Nephron progenitor cell (in vitro differentiated cells): ENCODE measurements at regions not wholly inside any gene's neighbourhood (a gene's known extent, or its start where the extent isn't known, plus 50 kb on each side); places are given as distances from the start of the nearest gene placed in this dataset.
"Not testable (repeated sequence)": the region's sequence is repeated elsewhere in the genome, so short reads cannot be mapped to it uniquely, and the experiment has no call there.

Source experiments
- DNase-seq: peaks from one replicate; pipeline ENCODE4 v3.0.0; 2021
- H3K27ac Mint-ChIP-seq: 2 replicates; pipeline ENCODE4 v1.8.0; 2021; ENCODE audit warnings: mild to moderate bottlenecking, moderate library complexity, mixed read lengths
- H3K27me3 Mint-ChIP-seq: 2 replicates; pipeline ENCODE4 v1.8.0; 2021; ENCODE audit warnings: mild to moderate bottlenecking, low read depth, mixed read lengths; ENCODE audit not compliant: poor library complexity
- H3K36me3 Mint-ChIP-seq: 2 replicates; pipeline ENCODE4 v1.8.0; 2021; ENCODE audit warnings: low read depth, mixed read lengths
- H3K4me1 Mint-ChIP-seq: 2 replicates; pipeline ENCODE4 v1.8.0; 2021; ENCODE audit warnings: mixed read lengths
- H3K4me3 Mint-ChIP-seq: 2 replicates; pipeline ENCODE4 v1.8.0; 2021; ENCODE audit warnings: mild to moderate bottlenecking, moderate library complexity, mixed read lengths
- H3K9me3 Mint-ChIP-seq: 2 replicates; pipeline ENCODE4 v1.8.0; 2021; ENCODE audit warnings: mild to moderate bottlenecking, moderate library complexity, mixed read lengths
- CTCF ChIP-seq: fragments of 200-600 bp; sonication (generic); IDR thresholded peaks from 2 replicates; pipeline ENCODE4 v1.5.0; 2021; ENCODE audit warnings: antibody characterized with exemption

DNA sequence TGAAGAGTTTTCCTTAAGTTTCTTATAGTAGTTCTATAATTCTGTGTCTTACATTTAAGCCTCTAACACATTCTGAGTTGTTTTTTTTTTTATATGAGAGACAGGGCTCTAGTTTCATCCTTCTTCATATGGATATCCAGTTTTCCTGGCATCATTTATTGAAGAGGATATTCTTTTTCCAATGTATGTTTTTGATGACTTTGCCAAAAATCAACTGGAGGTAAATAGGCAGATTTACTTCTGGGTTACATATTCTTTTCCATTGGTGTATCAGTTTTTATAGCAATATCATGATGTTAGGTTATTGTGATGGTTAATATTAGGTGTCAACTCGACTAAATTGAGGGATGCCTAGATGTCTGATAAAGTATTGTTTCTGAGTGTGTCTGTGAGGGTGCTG, 650.7 kb upstream of the GRID2 start:
- no peak for TF ChIP-seq CTCF
- no peak for DNase-seq
- Mint-ChIP-seq H3K27me3 (no peaks in the 10 kb centered on the region), H3K4me1 (no peaks in the 10 kb centered on the region), H3K9me3 (no peaks in the 10 kb centered on the region), H3K36me3 (no peaks in the 10 kb centered on the region), H3K27ac (no peak overlapping the region), H3K4me3 (no peak overlapping the region)

DNA sequence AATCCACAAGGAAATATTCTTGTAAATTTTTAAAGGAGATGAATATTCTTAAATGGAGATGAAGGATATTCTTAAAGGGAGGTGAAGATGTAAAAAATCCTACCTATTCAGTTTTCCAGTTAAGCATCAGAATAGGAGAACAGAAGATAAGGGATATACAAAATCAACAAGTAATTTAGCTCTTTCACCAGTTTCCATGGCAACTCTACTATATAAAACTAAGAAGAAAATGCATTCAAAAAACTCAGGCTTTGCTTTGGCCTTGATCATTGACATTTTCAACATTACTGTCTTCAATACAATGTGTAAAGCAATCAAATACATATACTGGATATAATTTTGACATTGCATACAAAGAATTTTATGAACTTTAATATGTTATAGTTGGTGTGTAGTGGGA, 622.7 kb upstream of the GRID2 start:
- H3K4me1 Mint-ChIP-seq: no peaks in the 10 kb centered on the region
- no peak for DNase-seq
- no peak overlapping the region for H3K27ac Mint-ChIP-seq
- H3K27me3 Mint-ChIP-seq: no peaks in the 10 kb centered on the region
- H3K4me3 Mint-ChIP-seq: no peak overlapping the region
- H3K36me3 Mint-ChIP-seq: no peaks in the 10 kb centered on the region
- TF ChIP-seq CTCF: no peak
- H3K9me3 Mint-ChIP-seq: peaks cover 22% of the 10 kb centered on the region

GRCh38 chr4:91681544-91681943, 622.2 kb upstream of the GRID2 start:
- no peaks in the 10 kb centered on the region for H3K27me3 Mint-ChIP-seq
- DNase-seq: no peak

DNA sequence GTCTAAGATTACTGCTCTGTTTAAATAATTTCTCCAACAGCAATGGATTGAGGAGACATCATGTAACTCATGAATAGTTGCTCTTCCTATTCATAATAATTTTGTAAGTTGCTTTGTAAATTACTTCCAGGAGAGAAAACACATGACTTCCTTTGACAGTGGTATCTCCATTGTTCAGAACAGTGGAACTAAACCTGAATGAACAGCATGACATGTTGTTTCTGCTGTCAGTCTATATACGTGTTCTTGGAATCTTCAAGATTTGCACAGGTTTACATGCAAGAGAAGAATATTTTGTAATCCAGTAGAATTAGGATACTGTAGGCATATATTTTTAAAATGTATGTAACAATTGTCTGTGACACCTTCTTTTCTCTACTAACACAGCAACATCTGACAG, 618.8 kb upstream of the GRID2 start:
- H3K27ac Mint-ChIP-seq: no peak overlapping the region
- H3K27me3 Mint-ChIP-seq: no peaks in the 10 kb centered on the region
- no peak for DNase-seq
- no peak overlapping the region for H3K4me3 Mint-ChIP-seq
- no peak for TF ChIP-seq CTCF
- no peaks in the 10 kb centered on the region for H3K9me3 Mint-ChIP-seq
- H3K36me3 Mint-ChIP-seq: no peaks in the 10 kb centered on the region
- H3K4me1 Mint-ChIP-seq: no peaks in the 10 kb centered on the region

More at GRCh38 chr4:91681544-91681943, 622.2 kb upstream of the GRID2 start:
- TF ChIP-seq CTCF: no peak
- Mint-ChIP-seq H3K4me1 (no peaks in the 10 kb centered on the region), H3K4me3 (no peak overlapping the region), H3K36me3 (no peaks in the 10 kb centered on the region), H3K27ac (no peak overlapping the region), H3K9me3 (peaks cover 22% of the 10 kb centered on the region)

DNA sequence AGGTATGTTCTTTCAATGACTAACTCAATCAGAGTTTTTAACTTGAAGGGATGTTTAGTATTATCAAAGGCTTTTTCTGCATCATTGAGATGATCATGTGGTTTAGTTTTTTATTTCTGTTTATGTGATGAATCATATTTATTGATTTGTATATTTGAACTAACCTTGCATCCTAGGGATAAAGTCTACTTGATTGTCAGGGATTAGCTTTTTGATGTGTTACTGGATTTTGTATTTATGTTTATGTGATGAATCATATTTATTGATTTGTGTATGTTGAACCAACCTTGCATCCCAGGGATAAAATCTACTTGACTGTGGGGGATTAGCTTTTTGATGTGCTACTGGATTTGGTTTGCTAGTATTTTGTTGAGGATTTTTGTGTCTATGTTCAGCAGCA, 615.4 kb upstream of the GRID2 start:
- no peaks in the 10 kb centered on the region for H3K4me1 Mint-ChIP-seq
- H3K4me3 Mint-ChIP-seq: no peak overlapping the region
- H3K27me3 Mint-ChIP-seq: peaks cover 3% of the 10 kb centered on the region
- H3K27ac Mint-ChIP-seq: no peak overlapping the region
- no peak for DNase-seq
- no peaks in the 10 kb centered on the region for H3K36me3 Mint-ChIP-seq
- no peak for TF ChIP-seq CTCF
- no peaks in the 10 kb centered on the region for H3K9me3 Mint-ChIP-seq

DNA sequence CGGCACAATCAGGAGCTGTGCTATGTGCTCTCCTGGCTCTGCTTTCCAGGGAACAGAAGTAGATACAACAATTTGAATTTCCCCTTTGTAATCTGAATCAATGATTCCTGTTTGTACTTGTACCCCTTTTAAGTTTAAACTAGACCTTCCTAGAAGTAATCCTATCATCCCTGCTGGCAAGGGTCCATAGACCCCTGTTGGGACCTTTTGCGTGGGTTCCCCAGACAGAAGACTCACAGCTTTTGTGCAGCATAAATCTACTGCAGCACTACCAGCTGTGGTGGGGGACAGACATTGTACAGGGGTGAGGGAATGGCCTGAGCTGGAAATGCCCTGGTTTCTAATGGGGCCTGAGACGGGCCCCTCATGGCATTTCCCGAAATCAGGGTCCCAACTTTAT, 604.1 kb upstream of the GRID2 start:
- H3K27ac Mint-ChIP-seq, H3K4me1 Mint-ChIP-seq, H3K4me3 Mint-ChIP-seq, H3K36me3 Mint-ChIP-seq, H3K27me3 Mint-ChIP-seq, DNase-seq: not testable (repeated sequence)
- H3K9me3 Mint-ChIP-seq: peaks cover 15% of the 10 kb centered on the region

DNA sequence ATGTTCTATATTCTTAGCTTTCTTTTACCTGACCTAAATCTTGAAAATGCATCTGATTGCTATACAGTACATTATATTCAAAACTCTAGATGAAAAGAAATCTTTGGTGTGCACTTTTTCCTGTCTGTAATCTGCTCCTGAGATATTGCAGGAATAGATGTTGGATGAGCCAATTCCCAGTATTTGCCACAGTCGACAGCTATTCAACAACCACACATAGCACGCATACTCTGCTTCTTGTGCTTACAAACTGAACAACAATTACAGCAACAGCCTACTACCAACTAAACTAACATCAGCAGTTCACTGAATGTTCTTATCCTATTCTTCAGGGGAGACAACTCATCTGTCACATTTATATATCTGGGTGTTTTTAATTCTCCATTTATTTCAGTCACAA, 573.9 kb upstream of the GRID2 start:
- H3K4me3 Mint-ChIP-seq: no peak overlapping the region
- TF ChIP-seq CTCF: no peak
- no peaks in the 10 kb centered on the region for H3K4me1 Mint-ChIP-seq
- no peaks in the 10 kb centered on the region for H3K36me3 Mint-ChIP-seq
- no peak for DNase-seq
- no peaks in the 10 kb centered on the region for H3K9me3 Mint-ChIP-seq
- no peak overlapping the region for H3K27ac Mint-ChIP-seq
- H3K27me3 Mint-ChIP-seq: no peaks in the 10 kb centered on the region
